ENCODE measurements at regions not wholly inside any gene's neighbourhood (a gene's known extent, or its start where the extent isn't known, plus 50 kb on each side); places are given as distances from the start of the nearest gene placed in this dataset.
A peak's percentile ranks its signal among the peaks of the same experiment; 100 is the strongest.

- intact Hi-C loops (cut with DNase I) = no loop called here
- Histone ChIP-seq H3K9me3 (no peaks in the 10 kb centered on the region), H3K27me3 (no peaks in the 10 kb centered on the region), H3K27ac (no peak overlapping the region), H3K4me1 (peaks cover 5 to 8% (median 6%) of the 10 kb centered on the region in 3 donors), H3K36me3 (no peaks in the 10 kb centered on the region), H3K4me3 (no peak overlapping the region)
- no peak for DNase-seq
- TF ChIP-seq, protein P1, sequence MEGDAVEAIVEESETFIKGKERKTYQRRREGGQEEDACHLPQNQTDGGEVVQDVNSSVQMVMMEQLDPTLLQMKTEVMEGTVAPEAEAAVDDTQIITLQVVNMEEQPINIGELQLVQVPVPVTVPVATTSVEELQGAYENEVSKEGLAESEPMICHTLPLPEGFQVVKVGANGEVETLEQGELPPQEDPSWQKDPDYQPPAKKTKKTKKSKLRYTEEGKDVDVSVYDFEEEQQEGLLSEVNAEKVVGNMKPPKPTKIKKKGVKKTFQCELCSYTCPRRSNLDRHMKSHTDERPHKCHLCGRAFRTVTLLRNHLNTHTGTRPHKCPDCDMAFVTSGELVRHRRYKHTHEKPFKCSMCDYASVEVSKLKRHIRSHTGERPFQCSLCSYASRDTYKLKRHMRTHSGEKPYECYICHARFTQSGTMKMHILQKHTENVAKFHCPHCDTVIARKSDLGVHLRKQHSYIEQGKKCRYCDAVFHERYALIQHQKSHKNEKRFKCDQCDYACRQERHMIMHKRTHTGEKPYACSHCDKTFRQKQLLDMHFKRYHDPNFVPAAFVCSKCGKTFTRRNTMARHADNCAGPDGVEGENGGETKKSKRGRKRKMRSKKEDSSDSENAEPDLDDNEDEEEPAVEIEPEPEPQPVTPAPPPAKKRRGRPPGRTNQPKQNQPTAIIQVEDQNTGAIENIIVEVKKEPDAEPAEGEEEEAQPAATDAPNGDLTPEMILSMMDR (IDR thresholded peaks at IDR 0.05) = no peak
- WGBS, 2 donors = 10 to 19% methylated on average over 5 of the region's 5 CpGs
- no peak for FAIRE-seq
- ATAC-seq = peak; percentile 58 to 78 (median 72)
These were observed 1087.4 kb upstream of the FLRT2 start for GRCh38 chr14:84442521-84442920.

GRCh38 chr14:84445486-84445885 is 1084.5 kb upstream of the FLRT2 start:
- Histone ChIP-seq H3K4me1 (peaks cover 5 to 8% (median 6%) of the 10 kb centered on the region in 3 donors), H3K27me3 (no peaks in the 10 kb centered on the region), H3K27ac (no peak overlapping the region), H3K9me3 (no peaks in the 10 kb centered on the region), H3K4me3 (no peak overlapping the region), H3K36me3 (no peaks in the 10 kb centered on the region)
- intact Hi-C loops (cut with DNase I) = no loop called here
- FAIRE-seq (no peak), ATAC-seq (no peak), DNase-seq (no peak)
- WGBS, 2 donors = 79 to 92% methylated on average over 2 of the region's 2 CpGs
- TF ChIP-seq, protein P1 (IDR thresholded peaks at IDR 0.05) = no peak

DNA sequence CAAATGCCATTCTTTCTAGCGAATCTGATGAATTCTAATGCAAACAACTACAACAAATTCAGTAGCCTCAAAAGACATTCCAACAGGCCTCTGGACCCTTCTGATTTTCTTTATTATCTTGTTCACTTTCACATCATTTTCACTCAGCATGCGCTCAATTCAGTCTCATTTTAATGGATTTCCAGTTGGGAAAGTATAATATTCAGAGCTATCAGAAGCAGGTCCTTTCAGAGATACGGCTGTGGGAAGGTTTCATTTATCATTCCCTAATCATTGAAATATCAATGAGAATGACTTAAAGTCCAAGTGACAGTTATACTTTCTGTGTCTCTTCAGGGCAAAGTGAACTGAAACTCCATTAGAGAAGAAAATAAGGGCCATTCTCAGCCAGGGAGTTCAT is 1083.7 kb upstream of the FLRT2 start:
- H3K27me3 ChIP-seq = no peaks in the 10 kb centered on the region
- intact Hi-C loops (cut with DNase I) = no loop called here
- no peak for FAIRE-seq
- no peak overlapping the region for H3K4me3 ChIP-seq
- DNase-seq = no peak
- H3K9me3 ChIP-seq = no peaks in the 10 kb centered on the region
- WGBS, 2 donors = 96% methylated on average over 3 of the region's 3 CpGs
- no peak overlapping the region for H3K27ac ChIP-seq
- H3K36me3 ChIP-seq = no peaks in the 10 kb centered on the region
- ATAC-seq = no peak
- peaks cover 5 to 8% (median 6%) of the 10 kb centered on the region in 3 donors for H3K4me1 ChIP-seq
- TF ChIP-seq, protein P1 (IDR thresholded peaks at IDR 0.05) = no peak

GRCh38 chr14:84453307-84453950 is 1076.5 kb upstream of the FLRT2 start:
- intact Hi-C loops (cut with DNase I) = no loop called here
- Histone ChIP-seq H3K36me3 (no peaks in the 10 kb centered on the region), H3K4me1 (no peaks in the 10 kb centered on the region), H3K27me3 (no peaks in the 10 kb centered on the region), H3K4me3 (no peak overlapping the region), H3K27ac (no peak overlapping the region), H3K9me3 (no peaks in the 10 kb centered on the region)
- 70 to 75% methylated on average over 5 of the region's 5 CpGs for WGBS, 2 donors
- FAIRE-seq (no peak), DNase-seq (no peak), ATAC-seq (no peak)
- TF ChIP-seq, protein P1 (IDR thresholded peaks at IDR 0.05) = no peak

DNA sequence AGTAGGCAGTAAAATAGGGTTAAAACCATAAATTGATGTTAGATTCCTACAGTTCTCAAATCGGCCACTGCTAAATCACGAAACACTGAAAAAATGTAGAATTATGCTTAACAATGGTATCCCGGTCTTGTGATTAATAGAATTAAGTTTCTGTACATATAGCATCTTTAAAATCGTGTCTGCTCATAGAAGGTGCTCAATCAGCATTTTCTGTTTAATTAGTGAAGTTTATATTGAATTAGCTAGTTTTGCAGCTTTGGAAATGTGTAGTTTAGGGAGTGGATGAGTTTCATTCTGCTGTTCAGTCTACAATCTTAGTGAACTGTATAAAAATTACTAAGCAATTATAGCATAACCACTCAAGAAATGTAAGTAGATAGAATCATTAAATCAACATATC is 1075.8 kb upstream of the FLRT2 start:
- no peak for ATAC-seq
- no peak for DNase-seq
- H3K27ac ChIP-seq = no peak overlapping the region
- intact Hi-C loops (cut with DNase I) = no loop called here
- no peaks in the 10 kb centered on the region for H3K9me3 ChIP-seq
- FAIRE-seq = no peak
- H3K4me1 ChIP-seq = no peaks in the 10 kb centered on the region
- H3K36me3 ChIP-seq = no peaks in the 10 kb centered on the region
- TF ChIP-seq, protein P1 (IDR thresholded peaks at IDR 0.05) = no peak
- H3K27me3 ChIP-seq = no peaks in the 10 kb centered on the region
- no peak overlapping the region for H3K4me3 ChIP-seq
- 84 to 88% methylated on average over 4 of the region's 4 CpGs for WGBS, 2 donors
